GM21723 (cell line): ENCODE measurements at regions not wholly inside any gene's neighbourhood (a gene's known extent, or its start where the extent isn't known, plus 50 kb on each side); places are given as distances from the start of the nearest gene placed in this dataset.

Source experiments
- ATAC-seq: cut with Tn5 transposase; IDR thresholded peaks from one replicate; pipeline ENCODE4 v1.9.1; 2021; ENCODE audit warnings: mild to moderate bottlenecking, moderate library complexity; ENCODE audit not compliant: unreplicated experiment

- peak; percentile 69 for ATAC-seq
Measured at GRCh38 chr18:76686737-76687231, 135.6 kb upstream of the ZNF236 start.

GRCh38 chr18:76685860-76686259, 136.5 kb upstream of the ZNF236 start:
- no peak for ATAC-seq

- no peak for ATAC-seq
Measured at GRCh38 chr18:76685402-76685801, 137.0 kb upstream of the ZNF236 start.

DNA sequence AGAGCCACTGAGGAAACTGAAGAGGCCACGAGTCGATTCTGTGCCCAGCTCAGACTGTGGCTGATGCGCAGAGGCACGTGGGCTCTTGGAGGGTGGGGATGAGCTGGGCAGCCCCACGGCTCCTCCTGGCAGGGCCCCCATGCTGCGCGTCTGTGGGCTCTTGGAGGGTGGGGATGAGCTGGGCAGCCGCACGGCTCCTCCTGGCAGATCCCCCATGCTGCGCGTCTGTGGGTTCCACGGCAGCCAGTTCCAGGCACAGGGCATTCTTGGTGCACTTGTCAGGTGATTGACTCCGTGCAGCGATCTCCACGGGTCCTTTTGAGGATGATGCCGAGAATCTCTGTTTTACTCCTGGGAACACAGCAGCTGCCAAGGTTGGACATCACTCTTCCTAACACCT, 138.1 kb upstream of the ZNF236 start:
- no peak for ATAC-seq

- ATAC-seq, result no peak
Measured at GRCh38 chr18:76679945-76680344, 142.4 kb upstream of the ZNF236 start.

DNA sequence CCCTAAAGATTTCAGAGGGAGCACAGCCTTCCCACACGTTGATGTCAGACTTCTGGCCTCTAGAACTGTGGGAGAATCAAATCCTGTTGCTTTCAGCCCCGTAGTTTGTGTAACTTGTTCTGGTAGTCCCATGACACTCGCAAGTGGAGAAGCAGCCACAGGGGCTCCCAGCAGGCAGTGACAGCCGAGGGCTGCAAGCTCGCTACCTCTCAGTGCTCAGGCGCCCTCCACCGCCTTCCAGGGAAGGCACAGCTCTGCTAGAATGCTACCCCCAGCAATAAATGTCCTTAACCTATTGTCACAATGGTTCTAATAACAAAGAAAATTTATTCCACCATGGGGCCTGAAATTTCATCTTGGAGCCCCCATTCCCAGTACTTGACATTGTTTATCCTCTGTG, 143.1 kb upstream of the ZNF236 start:
- no peak for ATAC-seq

DNA sequence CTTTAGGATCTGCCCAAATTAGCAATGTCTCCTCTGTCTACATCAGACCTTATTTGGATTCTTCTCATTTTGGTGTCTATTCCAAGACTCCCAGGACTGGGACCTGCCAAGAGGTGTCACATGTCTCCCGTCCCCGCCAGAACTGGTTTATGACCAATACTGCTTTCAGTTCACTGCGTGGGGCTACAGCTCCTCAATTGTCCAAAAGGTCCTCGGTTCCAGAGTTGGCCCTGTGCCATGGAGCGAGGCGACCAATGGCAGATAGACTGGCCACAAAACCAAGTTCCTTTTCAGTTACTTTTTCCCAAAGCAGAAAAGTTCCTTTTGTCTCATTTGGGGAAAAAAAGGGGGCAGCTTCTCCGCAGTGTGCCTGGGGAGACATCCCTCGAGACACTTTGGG, 144.1 kb upstream of the ZNF236 start:
- ATAC-seq, result no peak

DNA sequence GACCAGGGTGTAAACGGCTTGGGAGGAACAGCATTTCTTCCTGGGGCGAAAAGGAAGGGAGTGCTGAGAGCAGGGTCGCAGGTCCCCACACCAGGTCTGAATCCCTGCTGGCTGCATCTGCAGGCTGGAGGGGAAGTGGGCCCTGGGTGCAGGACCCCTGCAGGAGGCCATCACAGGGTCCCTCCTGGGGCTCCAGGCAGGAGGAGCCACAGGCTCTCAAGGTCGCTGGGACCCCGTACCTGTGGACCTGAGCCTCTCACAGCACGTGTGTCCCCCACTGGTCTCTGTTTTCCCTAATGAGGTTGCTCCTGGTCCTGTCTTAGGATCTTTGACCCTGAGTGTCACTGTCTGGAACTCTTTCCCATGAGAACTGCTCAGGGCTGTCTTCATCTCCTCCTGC, 147.8 kb upstream of the ZNF236 start:
- ATAC-seq, result no peak

DNA sequence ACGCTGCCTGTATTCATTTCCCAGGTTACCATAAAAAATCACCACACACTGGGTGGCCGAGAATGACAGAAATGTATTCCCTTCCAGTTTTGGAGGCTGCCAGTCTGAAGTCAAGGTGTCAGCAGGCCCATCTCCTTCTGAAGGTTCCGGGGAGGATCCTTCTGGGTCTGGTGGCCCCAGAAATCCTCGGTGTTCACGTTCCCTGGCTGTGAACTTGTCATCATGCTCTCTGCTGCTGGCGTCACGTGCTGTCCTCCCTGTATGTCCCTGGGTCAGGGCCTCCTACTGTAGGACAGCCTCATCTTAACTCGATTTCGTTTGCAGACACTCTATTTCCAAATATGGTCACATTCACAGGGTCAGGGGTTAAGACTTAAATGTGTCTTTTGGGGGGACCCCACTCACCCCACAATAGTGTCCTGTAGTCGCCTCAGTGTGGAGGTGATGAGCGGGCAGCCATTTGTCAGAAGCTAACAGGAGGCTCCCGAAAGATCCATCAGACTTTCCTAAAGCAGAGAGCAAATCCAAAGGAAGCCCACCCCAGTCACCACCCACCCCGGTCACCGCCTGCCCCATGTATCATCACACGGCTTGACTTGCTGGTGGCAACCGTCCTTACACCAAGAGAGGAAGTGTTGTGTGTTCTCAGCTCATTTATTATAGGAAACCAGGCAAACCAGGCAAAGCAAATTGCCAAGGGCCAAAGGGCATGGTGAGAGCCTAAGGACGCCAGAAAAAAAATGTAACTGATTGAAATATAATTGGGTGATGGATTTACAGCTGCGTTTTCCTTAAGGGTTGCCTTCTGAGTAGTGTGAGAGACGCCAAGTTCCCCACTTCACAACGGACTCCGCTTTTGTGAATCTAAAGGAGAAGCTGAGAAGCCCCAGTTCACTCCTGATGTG, 148.8 kb upstream of the ZNF236 start:
- ATAC-seq, result no peak

DNA sequence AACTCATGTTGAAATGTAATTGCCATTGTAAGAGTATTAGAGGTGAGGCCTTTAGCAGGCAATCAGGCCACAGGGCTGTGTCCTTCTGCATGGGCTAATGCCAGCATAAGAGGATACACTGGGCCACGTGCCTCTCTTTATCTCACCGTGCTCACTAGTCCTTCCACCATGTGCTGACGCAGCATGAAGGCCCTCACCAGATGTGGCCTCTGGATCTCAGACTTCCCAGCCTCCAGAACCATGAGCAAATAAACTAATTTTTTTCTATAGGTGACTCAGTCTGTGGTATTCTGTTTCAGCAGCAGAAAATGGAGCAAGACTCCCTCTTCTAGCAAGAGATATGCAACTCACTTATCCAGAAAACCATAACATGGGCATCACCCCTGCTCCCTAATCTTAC, 149.7 kb upstream of the ZNF236 start:
- ATAC-seq, result no peak

DNA sequence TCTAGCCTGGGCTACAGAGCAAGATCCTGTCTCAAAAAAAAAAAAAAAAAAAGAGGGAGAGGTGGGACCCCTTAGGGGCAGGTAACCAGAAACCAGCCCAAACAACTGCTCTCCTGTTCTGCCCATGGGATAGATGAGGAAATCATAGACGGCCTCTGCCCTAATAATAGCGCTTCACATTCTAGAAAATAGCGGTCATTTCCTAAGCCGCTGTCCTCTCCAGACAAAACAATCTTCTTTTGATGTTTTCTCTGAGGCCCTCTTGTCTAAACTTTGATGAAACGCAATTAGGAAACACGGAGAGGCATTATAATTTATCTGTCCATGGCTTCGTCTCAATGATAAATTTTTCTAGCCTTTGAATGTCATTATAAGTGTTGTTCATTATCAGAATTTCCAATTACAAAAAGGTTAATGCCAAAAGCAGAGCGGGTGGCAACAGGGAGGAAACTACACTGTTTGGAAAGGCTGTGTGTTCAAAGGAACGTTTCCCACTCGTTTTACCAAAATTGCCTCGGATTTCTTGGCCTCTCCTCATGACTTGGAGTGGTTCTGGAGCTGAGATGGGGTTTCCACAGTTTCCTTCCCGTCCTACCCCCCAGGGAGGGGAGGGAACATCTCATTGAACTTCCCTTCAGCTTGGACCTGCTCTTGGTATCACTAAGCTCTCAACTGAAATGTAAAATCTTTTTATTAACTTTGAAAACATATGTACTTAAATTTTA, 151.6 kb upstream of the ZNF236 start:
- ATAC-seq, result no peak

GRCh38 chr18:76668546-76668945, 153.8 kb upstream of the ZNF236 start:
- ATAC-seq, result no peak

- no peak for ATAC-seq
Measured at GRCh38 chr18:76668119-76668518, 154.2 kb upstream of the ZNF236 start.

- no peak for ATAC-seq
Measured at GRCh38 chr18:76667603-76668002, 154.8 kb upstream of the ZNF236 start.

DNA sequence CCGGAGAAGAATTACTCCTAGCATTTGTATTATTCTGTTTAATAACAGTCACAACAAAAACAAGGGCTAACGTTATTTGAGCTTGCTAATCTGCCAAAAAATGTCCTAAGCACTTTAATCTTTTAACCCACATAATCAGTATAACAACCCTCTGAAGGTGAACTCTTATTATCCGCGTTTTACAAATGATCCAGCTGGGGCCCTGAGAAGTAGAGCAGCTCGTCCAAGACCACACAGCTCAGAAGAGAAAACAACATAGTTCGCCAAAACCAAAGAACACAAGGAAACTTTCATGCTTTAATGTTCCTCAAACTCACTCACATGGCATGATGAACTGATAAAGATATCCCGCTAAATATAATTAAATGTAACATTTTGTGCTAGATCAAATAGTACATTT, 159.7 kb upstream of the ZNF236 start:
- ATAC-seq, result no peak

- ATAC-seq, result no peak
Measured at GRCh38 chr18:76660571-76661192, 161.7 kb upstream of the ZNF236 start.

GRCh38 chr18:76658627-76659026, 163.6 kb upstream of the ZNF516 start:
- ATAC-seq, result peak; percentile 81

DNA sequence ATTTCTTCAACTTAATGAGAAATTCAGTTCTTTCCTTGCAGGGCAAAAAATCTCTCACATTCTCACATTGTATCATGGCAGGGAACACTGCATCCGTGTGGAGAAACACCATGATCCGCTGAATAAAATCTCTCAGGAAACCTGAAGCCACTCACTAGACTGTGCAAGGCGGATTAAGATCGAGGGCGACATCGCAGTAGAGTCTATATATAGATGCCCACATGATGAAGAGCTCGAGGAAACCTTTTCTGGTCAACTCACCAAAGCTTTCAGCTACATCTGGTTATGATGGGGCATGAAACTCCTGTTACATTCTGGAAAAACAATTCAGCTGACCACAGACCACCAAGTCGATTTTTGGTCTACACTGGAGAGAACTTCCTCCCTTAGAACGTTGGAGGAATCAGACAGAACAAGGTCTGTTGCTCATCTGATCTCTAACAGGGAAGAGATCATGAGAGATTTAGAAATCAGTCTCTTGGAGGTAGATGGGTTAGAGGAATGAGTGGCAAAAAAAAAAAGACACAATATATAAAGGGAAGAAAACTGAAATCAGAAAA, 162.9 kb upstream of the ZNF516 start:
- no peak for ATAC-seq

DNA sequence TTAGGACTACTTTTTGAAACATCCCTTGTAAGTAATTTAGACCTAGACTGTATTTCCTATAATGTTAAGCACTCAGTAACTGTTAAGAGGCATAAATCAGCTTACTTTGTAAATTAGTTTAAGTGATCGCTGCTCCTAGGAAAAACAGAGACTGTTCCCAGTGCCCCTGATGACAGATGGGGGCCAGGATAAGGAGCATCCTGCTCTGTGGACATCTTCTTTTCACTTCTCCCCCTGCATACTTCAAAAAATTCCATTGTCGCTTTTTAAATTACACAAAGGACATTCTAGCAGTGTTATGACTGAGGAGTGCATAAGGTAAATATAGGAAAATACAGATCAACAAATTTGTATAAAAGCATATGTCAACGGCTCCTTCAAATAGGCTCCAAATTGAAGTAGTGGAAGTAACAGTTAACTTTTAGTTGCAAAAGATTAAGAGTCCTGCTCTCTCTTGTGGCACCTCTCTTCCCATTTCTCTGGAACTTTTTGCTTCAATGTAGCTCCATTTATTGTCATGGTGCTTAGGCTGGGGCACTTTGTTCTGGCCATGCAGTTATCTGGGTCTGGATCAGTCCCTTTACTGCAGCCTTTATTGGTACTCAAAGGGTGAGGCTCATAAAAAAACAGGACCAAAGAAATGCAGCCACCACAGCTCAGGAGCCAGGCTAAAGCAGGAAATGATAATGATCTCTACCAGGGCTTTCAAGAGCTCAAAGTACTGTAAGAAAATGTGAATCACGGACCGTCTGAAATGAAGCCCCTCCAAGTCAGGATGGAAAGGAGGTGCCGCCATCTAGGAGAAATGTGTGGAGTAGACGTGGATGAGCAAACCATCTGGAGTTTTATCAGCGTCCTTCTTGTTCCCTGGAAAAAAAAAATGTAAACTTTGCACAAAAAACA, 162.1 kb upstream of the ZNF516 start:
- ATAC-seq, result no peak

DNA sequence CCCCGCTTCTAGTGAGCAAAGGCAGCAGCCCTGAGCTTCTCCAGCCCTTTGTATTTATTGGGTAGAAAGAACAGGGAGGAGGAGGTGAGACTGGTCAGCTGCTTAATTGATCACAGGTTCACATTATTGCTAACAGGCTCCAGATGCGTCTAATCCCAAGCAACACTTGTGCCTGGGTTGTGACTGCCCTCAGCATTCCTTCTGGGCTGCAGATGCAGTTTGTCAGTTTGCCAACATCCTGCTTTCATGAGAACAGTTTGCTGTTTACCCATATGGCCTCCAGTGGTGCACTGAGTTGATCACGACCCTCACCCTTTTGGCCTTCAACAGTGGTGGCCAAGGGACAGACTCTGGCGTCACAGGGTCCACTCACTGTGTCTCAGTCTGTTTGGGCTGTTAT, 159.5 kb upstream of the ZNF516 start:
- no peak for ATAC-seq
